ENCODE measurements at regions not wholly inside any gene's neighbourhood (a gene's known extent, or its start where the extent isn't known, plus 50 kb on each side); places are given as distances from the start of the nearest gene placed in this dataset.
"Not testable (repeated sequence)": the region's sequence is repeated elsewhere in the genome, so short reads cannot be mapped to it uniquely, and the experiment has no call there.

- no peak for DNase-seq
These were observed 890.5 kb downstream of the BRD1 start for GRCh38 chr22:48937032-48937639.

GRCh38 chr22:48936391-48936790 lies 891.3 kb downstream of the BRD1 start:
- no peak for DNase-seq

GRCh38 chr22:48934446-48934845 lies 893.2 kb downstream of the BRD1 start:
- no peak for DNase-seq

GRCh38 chr22:48931452-48931851 lies 896.2 kb downstream of the BRD1 start:
- no peak for DNase-seq

- DNase-seq, result no peak
These were observed 898.3 kb downstream of the BRD1 start for GRCh38 chr22:48929276-48929790.

GRCh38 chr22:48927591-48927990 lies 900.1 kb downstream of the BRD1 start:
- no peak for DNase-seq

GRCh38 chr22:48926643-48927042 lies 901.0 kb downstream of the BRD1 start:
- DNase-seq, result no peak

GRCh38 chr22:48926136-48926535 lies 901.5 kb downstream of the BRD1 start:
- no peak for DNase-seq

GRCh38 chr22:48925450-48925849 lies 902.2 kb downstream of the BRD1 start:
- no peak for DNase-seq

- DNase-seq, result no peak
These were observed 903.7 kb downstream of the BRD1 start for GRCh38 chr22:48923996-48924395.

- DNase-seq, result no peak
These were observed 904.4 kb downstream of the BRD1 start for GRCh38 chr22:48923165-48923865.

- DNase-seq, result no peak
These were observed 906.2 kb downstream of the BRD1 start for GRCh38 chr22:48921411-48921903.

- no peak for DNase-seq
These were observed 906.9 kb downstream of the BRD1 start for GRCh38 chr22:48920776-48921241.

- DNase-seq, result no peak
These were observed 907.7 kb downstream of the BRD1 start for GRCh38 chr22:48919851-48920589.

GRCh38 chr22:48919187-48919590 lies 908.5 kb downstream of the BRD1 start:
- DNase-seq, result no peak

- no peak for DNase-seq
These were observed 909.0 kb downstream of the BRD1 start for GRCh38 chr22:48918585-48919186.

- not testable (repeated sequence) for DNase-seq
These were observed 915.2 kb downstream of the BRD1 start for GRCh38 chr22:48912356-48913066.

GRCh38 chr22:48911647-48912046 lies 916.0 kb downstream of the BRD1 start:
- not testable (repeated sequence) for DNase-seq

- DNase-seq, result not testable (repeated sequence)
These were observed 916.6 kb downstream of the BRD1 start for GRCh38 chr22:48911067-48911466.

- no peak for DNase-seq
These were observed 919.1 kb downstream of the BRD1 start for GRCh38 chr22:48908547-48908946.

- no peak for DNase-seq
These were observed 920.1 kb downstream of the BRD1 start for GRCh38 chr22:48907591-48907990.

GRCh38 chr22:48906216-48906835 lies 921.3 kb downstream of the BRD1 start:
- DNase-seq, result no peak
